ENCODE measurements at regions not wholly inside any gene's neighbourhood (a gene's known extent, or its start where the extent isn't known, plus 50 kb on each side); places are given as distances from the start of the nearest gene placed in this dataset.

GRCh38 chr7:25847336-25848070 lies 304.5 kb upstream of the NFE2L3 start:
- DNase-seq (ENCODE audit: low read depth): no peak

GRCh38 chr7:25849500-25850184 lies 302.4 kb upstream of the NFE2L3 start:
- DNase-seq (ENCODE audit: low read depth): no peak

- DNase-seq (ENCODE audit: low read depth): no peak
Observed at GRCh38 chr7:25850216-25850615, 301.8 kb upstream of the NFE2L3 start.

GRCh38 chr7:25850735-25851134 lies 301.3 kb upstream of the NFE2L3 start:
- DNase-seq (ENCODE audit: low read depth): no peak

GRCh38 chr7:25851332-25852210 lies 300.4 kb upstream of the NFE2L3 start:
- no peak for DNase-seq (ENCODE audit: low read depth)

GRCh38 chr7:25852211-25852938 lies 299.6 kb upstream of the NFE2L3 start:
- DNase-seq (ENCODE audit: low read depth): no peak

GRCh38 chr7:25852939-25853271 lies 299.1 kb upstream of the NFE2L3 start:
- DNase-seq (ENCODE audit: low read depth): no peak

GRCh38 chr7:25853314-25853713 lies 298.7 kb upstream of the NFE2L3 start:
- DNase-seq (ENCODE audit: low read depth): no peak

- no peak for DNase-seq (ENCODE audit: low read depth)
Observed at GRCh38 chr7:25854059-25854458, 297.9 kb upstream of the NFE2L3 start.

GRCh38 chr7:25854608-25855497 lies 297.1 kb upstream of the NFE2L3 start:
- no peak for DNase-seq (ENCODE audit: low read depth)

- DNase-seq (ENCODE audit: low read depth): no peak
Observed at GRCh38 chr7:25855854-25856782, 295.9 kb upstream of the NFE2L3 start.

- DNase-seq (ENCODE audit: low read depth): no peak
Observed at GRCh38 chr7:25857376-25858067, 294.5 kb upstream of the NFE2L3 start.

- no peak for DNase-seq (ENCODE audit: low read depth)
Observed at GRCh38 chr7:25858200-25858524, 293.8 kb upstream of the NFE2L3 start.

- DNase-seq (ENCODE audit: low read depth): no peak
Observed at GRCh38 chr7:25858525-25859411, 293.2 kb upstream of the NFE2L3 start.

GRCh38 chr7:25859412-25860274 lies 292.4 kb upstream of the NFE2L3 start:
- no peak for DNase-seq (ENCODE audit: low read depth)

GRCh38 chr7:25860275-25861163 lies 291.5 kb upstream of the NFE2L3 start:
- no peak for DNase-seq (ENCODE audit: low read depth)

GRCh38 chr7:25861164-25861496 lies 290.9 kb upstream of the NFE2L3 start:
- DNase-seq (ENCODE audit: low read depth): no peak

Measured in stimulated activated CD8-positive, alpha-beta memory T cell treated with anti-CD3 and anti-CD28 coated beads, Interleukin-12 subunit alpha, Interleukin-12 subunit beta, amount 100 ng/mL, for 4 hours (primary cell).